Memory B cell (primary cell): ENCODE measurements at regions not wholly inside any gene's neighbourhood (a gene's known extent, or its start where the extent isn't known, plus 50 kb on each side); places are given as distances from the start of the nearest gene placed in this dataset.

ENCODE experiments used
- ATAC-seq: fragments of 150-1000 bp; cut with Tn5 transposase; 2 replicates; pipeline ENCODE4 v1.10.0; 2021; ENCODE audit warnings: low read depth, mild to moderate bottlenecking, moderate library complexity
- DNase-seq, 2 donors: peaks; one replicate each; pipeline ENCODE4 v3.0.0; 2022; ENCODE audit warnings: low spot score in 2 of 2
- H3K27ac Mint-ChIP-seq: one replicate; pipeline ENCODE4 v1.8.0; 2022; ENCODE audit warnings: mild to moderate bottlenecking, moderate library complexity, mixed read lengths
- H3K27me3 Mint-ChIP-seq: one replicate; pipeline ENCODE4 v1.8.0; 2022; ENCODE audit warnings: mixed read lengths
- H3K36me3 Mint-ChIP-seq: one replicate; pipeline ENCODE4 v1.8.0; 2022; ENCODE audit warnings: mild to moderate bottlenecking, mixed read lengths
- H3K4me1 Mint-ChIP-seq: one replicate; pipeline ENCODE4 v1.8.0; 2022; ENCODE audit warnings: mixed read lengths
- H3K4me3 Mint-ChIP-seq: one replicate; pipeline ENCODE4 v1.8.0; 2022; ENCODE audit warnings: mild to moderate bottlenecking, moderate library complexity, mixed read lengths
- H3K9me3 Mint-ChIP-seq: one replicate; pipeline ENCODE4 v1.8.0; 2022; ENCODE audit warnings: mixed read lengths

DNA sequence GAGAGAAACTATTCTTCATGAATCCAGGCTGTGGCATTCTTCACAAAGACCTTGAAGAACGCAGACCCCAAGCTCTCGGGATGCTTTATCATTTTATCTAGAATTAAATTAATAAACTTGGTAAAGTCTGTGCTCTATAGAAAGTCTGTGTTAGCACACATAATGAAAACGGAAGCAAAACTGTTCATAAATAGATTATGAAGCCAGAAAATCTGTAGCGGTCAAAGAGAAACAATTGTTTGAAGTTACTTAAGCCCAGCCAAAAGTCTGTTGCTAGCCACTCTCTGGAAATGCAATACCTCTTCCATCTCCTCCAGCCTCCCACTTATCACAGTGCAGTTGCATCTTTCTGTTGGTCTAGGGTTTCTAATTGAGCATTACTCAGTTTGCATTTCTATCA lies 375.9 kb downstream of the KIF4B start:
- Mint-ChIP-seq H3K36me3 (no peaks in the 10 kb centered on the region), H3K9me3 (peaks cover 2% of the 10 kb centered on the region), H3K4me1 (no peaks in the 10 kb centered on the region), H3K27me3 (peaks cover 7% of the 10 kb centered on the region), H3K4me3 (no peak overlapping the region), H3K27ac (no peak overlapping the region)
- no peak for ATAC-seq
- DNase-seq: no peak

DNA sequence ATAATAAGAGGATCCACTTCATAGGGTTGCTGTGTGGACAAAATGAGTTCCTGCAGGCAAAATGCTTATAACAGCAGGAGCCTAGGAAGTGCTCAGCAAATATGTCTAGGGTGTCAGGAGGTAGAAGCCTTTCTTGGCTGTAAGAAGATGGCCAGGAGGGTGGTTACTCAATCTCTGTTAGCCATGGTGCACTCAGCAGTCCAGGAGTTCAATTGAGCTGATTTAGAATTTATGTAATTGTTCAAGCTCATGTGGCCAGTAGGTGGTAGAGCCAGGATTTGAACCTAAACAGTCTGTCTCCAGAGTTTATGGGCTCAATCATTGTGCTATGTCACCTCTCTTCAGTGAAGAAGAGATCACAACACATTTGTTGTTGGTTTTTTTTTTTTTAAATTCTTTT lies 381.2 kb downstream of the KIF4B start:
- Mint-ChIP-seq H3K27me3 (peaks cover 2% of the 10 kb centered on the region), H3K36me3 (no peaks in the 10 kb centered on the region), H3K4me1 (no peaks in the 10 kb centered on the region), H3K27ac (no peak overlapping the region), H3K9me3 (no peaks in the 10 kb centered on the region), H3K4me3 (no peak overlapping the region)
- no peak for ATAC-seq
- no peak for DNase-seq

DNA sequence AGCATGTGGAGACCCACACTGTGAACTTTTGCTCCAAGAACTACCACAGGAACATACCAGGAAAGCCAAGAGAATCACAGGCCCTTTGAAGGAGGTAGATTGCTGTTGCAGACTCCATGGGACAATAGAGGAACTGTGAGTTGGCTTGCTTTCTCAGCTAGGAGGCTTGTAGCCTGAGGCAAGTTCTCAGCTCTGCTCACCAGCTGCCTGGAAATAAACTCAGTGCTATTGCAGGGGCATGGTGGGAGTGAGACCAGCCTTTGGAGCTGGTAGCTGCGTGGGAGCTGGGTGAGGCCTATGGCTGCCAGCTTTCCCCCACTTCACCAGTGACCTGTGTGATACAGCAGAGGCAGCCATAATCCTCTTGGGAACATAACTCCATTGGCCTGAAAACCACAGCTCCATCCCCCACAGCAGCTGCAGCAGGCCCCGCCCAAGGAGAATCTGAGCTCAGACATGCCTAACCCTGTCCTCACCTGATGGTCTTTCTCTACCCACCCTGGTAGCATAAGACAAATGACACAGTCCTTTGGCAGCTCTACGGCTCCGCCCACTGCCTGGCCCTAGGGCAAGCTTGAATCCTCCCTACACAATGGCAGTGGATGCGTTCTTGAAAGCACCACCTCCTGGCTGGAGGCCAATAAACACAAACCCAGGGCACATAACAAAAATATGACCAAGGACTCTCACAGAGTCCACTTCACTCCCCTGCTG lies 389.5 kb downstream of the KIF4B start:
- peaks cover 7% of the 10 kb centered on the region for H3K9me3 Mint-ChIP-seq
- no peaks in the 10 kb centered on the region for H3K36me3 Mint-ChIP-seq
- DNase-seq (no peak), ATAC-seq (no peak)
- peaks cover 10% of the 10 kb centered on the region for H3K4me1 Mint-ChIP-seq
- H3K27me3 Mint-ChIP-seq: no peaks in the 10 kb centered on the region
- no peak overlapping the region for H3K27ac Mint-ChIP-seq
- H3K4me3 Mint-ChIP-seq: no peak overlapping the region

DNA sequence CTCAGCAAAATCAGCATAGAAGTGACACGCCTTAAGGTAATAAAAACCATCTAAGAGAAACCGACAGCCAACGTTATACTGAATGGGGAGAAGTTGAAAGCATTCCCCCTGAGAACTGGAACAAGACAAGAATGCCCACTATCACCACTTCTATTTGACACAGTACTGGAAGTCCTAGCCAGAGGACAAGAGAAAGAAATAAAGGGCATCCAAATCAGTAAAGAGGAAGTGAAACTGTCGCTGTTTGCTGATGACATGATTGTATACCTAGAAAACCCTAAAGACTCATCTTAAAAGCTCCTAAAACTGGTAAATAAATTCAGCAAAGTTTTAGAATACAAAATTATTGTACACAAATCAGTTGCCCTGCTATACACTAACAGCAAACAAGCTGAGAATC lies 393.3 kb downstream of the KIF4B start:
- Mint-ChIP-seq H3K27me3 (no peaks in the 10 kb centered on the region), H3K4me3 (no peak overlapping the region), H3K4me1 (peaks cover 10% of the 10 kb centered on the region), H3K36me3 (no peaks in the 10 kb centered on the region), H3K9me3 (peaks cover 9% of the 10 kb centered on the region), H3K27ac (no peak overlapping the region)
- DNase-seq: no peak
- no peak for ATAC-seq

DNA sequence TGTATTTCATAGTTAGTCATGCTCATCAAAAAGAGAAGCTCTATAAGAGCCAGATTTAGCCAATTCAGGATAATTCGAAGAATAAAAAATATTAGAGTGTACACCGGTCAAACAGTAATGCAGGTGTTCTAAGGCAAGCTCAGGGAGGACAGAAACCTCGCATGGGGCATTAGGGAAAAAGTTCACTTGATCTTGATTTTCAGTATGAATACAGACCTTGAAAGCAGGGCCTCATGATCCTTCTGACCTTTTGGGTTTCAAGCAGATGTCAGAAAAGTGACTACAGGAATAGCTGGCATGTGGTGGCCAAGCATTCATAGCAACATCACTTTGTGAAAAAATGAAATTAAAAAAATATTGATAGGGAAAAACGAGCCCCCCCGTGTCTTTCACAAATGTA lies 394.9 kb downstream of the KIF4B start:
- no peak for ATAC-seq
- Mint-ChIP-seq H3K4me3 (no peak overlapping the region), H3K36me3 (no peaks in the 10 kb centered on the region), H3K27ac (no peak overlapping the region), H3K9me3 (peaks cover 10% of the 10 kb centered on the region), H3K27me3 (peaks cover 2% of the 10 kb centered on the region), H3K4me1 (peaks cover 10% of the 10 kb centered on the region)
- no peak for DNase-seq

DNA sequence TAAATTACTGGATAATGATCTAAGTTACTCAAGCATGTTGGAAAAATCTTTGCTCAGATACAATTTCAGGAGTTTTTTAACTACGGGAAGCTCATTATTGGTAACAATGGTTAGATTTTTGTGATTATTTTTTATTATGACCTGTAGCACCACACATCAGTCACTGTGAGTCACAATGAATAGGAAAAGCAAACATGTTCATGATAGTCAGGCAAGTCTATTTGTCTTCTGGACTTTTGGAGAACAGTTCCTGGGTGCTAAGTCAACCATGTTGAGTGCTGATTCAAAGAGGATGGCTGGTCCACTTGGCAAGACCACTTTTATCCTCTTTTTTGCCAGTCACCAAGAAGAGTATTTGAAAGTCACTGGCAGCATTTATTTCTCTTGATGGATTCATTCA lies 403.2 kb downstream of the KIF4B start:
- Mint-ChIP-seq H3K36me3 (no peaks in the 10 kb centered on the region), H3K27ac (no peak overlapping the region), H3K4me1 (peaks cover 4% of the 10 kb centered on the region), H3K4me3 (no peak overlapping the region), H3K27me3 (peaks cover 4% of the 10 kb centered on the region), H3K9me3 (peaks cover 6% of the 10 kb centered on the region)
- ATAC-seq (no peak), DNase-seq (no peak)

DNA sequence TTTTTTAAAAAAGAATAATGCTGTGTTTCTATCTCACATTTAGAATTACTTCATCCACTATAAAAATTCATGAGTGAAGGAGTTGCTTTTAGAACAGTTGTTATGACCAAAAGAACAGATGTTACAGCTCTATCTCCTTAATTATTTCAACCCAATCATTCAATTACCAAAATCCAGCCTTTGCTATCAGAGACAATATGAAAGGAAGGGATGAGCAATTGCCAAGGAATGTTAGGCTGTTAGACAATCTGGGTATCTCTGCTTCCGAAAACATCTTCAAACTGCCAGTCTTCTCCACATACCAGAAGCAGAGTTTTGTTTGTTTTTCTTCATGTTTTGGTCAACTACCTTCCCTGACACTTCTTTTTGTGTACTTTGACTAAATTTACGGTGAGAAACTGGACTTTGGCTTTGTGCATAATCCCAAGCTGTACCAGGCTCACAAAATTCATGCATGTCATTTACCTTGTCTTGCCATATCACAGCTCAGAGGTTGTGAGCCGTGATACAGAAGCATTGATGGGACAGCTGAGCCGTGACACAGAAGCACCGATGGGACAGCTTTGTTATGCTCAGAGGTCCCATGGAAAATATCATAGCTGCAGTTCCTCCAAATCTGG lies 405.5 kb downstream of the KIF4B start:
- Mint-ChIP-seq H3K27ac (no peak overlapping the region), H3K36me3 (no peaks in the 10 kb centered on the region), H3K9me3 (peaks cover 5% of the 10 kb centered on the region), H3K27me3 (peaks cover 2% of the 10 kb centered on the region), H3K4me1 (peaks cover 4% of the 10 kb centered on the region), H3K4me3 (no peak overlapping the region)
- ATAC-seq (no peak), DNase-seq (no peak)

DNA sequence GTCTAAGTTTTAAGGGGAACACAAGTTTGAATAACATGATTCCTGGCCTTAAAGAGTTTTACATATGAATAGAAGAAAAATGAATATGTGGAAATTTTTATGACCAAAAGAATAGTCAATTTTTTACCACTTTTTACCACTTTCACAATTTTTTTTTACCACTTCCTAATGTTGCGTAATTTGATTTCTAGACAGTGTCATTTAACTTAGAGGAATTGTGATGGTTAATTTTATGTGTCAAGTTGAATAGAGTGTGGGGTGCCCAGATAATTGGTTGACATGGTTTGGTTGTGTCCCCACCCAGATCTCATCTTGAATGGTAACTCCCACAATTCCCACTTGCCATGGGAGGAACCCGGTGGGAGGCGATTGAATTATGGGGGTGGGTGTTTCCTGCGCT lies 416.6 kb downstream of the KIF4B start:
- Mint-ChIP-seq H3K36me3 (peaks cover 3% of the 10 kb centered on the region), H3K9me3 (peaks cover 6% of the 10 kb centered on the region), H3K27ac (no peak overlapping the region), H3K27me3 (peaks cover 2% of the 10 kb centered on the region), H3K4me1 (peaks cover 5% of the 10 kb centered on the region), H3K4me3 (no peak overlapping the region)
- ATAC-seq (no peak), DNase-seq (no peak)

DNA sequence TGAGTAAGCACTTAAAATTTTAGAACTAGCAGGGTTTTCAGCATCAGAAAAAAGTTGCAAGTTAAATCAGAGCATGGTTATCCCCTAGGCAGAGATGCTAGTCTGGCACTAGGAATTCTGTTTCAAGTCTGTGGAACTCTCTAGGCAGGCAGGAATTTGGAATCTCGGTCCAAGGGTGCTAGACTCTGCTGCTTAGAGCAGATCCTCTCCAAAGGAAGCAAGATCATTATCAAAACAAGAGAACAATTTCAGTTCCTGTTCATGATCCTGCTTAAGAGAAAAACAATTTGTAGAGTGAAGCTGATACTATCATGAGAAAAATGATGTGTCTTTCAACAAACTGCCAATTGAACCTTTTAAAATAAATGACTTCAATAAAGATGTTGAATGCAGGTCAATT lies 420.7 kb downstream of the KIF4B start:
- peak overlapping the region; percentile 56 for H3K4me3 Mint-ChIP-seq
- H3K27ac Mint-ChIP-seq: peak overlapping the region; percentile 82
- H3K9me3 Mint-ChIP-seq: peaks cover 7% of the 10 kb centered on the region
- H3K36me3 Mint-ChIP-seq: peaks cover 5% of the 10 kb centered on the region
- H3K4me1 Mint-ChIP-seq: peaks cover 5% of the 10 kb centered on the region
- peaks cover 2% of the 10 kb centered on the region for H3K27me3 Mint-ChIP-seq
- DNase-seq (no peak), ATAC-seq (peak; percentile 32)

DNA sequence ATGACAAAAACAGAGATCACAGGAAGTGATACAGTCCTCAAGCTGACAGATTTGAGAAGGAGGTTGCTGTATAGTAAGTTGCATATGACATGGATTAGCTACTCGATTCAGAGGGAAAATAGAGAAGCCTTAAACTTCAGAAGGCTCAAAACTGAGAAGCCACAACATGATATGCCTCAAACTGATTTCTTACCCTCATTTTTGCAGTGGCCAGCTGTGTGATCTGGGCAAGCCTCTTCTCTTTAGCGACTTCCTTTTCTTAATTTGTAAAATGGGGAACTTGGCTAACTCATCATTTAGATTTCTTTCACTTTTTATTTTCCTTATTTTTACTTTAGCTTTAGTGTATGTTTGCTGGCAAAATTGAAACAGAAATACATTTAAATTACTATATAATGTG lies 421.1 kb downstream of the KIF4B start:
- peaks cover 7% of the 10 kb centered on the region for H3K9me3 Mint-ChIP-seq
- peak overlapping the region; percentile 56 for H3K4me3 Mint-ChIP-seq
- H3K27ac Mint-ChIP-seq: peak overlapping the region; percentile 82
- peaks cover 2% of the 10 kb centered on the region for H3K27me3 Mint-ChIP-seq
- ATAC-seq (peak; percentile 83), DNase-seq (no peak)
- peaks cover 5% of the 10 kb centered on the region for H3K36me3 Mint-ChIP-seq
- peaks cover 5% of the 10 kb centered on the region for H3K4me1 Mint-ChIP-seq

DNA sequence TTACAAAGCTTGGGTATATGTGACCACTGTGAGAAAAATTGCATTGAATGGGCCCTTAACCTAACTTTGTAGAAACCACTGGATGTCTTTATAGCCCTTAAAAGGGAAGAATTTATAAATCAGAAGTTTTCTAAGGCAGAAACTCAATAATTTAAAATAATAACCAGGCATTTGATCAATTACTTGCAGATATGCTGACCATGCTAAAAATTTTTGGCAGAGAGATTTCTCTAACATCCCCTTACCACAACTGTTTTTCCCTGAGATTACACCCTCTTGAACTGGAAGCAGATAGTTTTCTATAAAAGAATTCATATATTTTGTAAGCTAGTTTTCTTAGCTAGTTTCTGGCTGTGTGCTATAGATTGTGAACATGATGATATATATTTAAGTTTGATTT lies 428.3 kb downstream of the KIF4B start:
- Mint-ChIP-seq H3K9me3 (peaks cover 5% of the 10 kb centered on the region), H3K36me3 (no peaks in the 10 kb centered on the region), H3K27me3 (no peaks in the 10 kb centered on the region), H3K4me1 (no peaks in the 10 kb centered on the region), H3K27ac (no peak overlapping the region), H3K4me3 (no peak overlapping the region)
- DNase-seq (no peak), ATAC-seq (no peak)

DNA sequence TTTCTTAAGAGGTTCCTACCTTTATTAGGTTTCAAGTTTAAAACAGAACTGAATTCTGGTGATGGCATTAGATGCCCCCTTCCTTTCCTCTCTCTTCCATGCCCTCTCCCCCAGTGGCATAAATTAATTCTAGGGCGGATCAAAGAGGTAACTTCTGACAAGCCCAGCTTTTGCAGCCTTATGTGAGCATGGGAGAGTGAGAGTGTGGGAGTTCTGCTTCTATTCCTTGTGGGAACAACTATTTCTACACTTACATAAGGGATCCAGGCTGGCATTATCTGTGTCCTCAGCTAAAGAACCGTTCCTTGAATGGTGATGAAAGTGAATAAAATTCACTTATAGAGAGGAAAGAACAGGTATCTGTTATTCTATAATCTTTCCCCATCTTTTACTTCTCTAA lies 437.6 kb downstream of the KIF4B start:
- Mint-ChIP-seq H3K36me3 (no peaks in the 10 kb centered on the region), H3K4me1 (no peaks in the 10 kb centered on the region), H3K4me3 (no peak overlapping the region), H3K9me3 (peaks cover 2% of the 10 kb centered on the region), H3K27me3 (peaks cover 1% of the 10 kb centered on the region), H3K27ac (no peak overlapping the region)
- DNase-seq (no peak), ATAC-seq (no peak)

DNA sequence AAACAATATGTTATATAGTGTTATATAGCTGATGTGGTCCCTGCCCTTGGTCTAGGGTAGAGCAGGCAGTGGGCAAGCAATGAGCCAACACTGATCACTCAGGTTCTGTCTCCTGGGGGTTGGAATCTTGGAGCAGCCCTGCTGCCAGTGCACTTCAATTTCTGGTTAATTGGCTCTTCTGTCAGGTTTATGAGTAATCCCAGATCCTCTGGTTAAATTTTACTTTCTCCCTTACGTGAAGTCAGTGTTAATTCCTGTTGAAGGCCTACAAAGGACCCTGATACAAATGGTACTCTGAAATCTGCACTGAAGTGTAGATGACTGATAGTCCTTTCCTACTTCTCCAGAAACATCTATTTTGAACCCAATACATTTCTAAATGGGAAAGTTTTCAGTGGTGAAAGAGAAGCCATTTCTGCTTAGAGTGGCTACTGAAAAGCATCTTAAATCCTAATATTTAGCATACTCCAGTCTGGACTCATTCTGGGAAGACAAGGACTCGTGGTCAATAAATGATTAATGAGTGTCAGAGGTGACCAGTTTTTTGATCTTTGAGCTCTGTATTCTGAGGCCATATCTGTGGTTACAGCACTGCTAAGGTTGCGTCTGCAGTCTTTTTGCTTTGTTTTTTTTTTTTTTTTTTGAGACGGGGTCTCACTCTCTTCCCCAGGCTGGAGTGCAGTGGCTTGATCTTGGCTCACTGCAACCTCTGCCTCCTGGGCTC lies 442.4 kb downstream of the KIF4B start:
- Mint-ChIP-seq H3K27ac (no peak overlapping the region), H3K27me3 (peaks cover 3% of the 10 kb centered on the region), H3K36me3 (no peaks in the 10 kb centered on the region), H3K9me3 (peaks cover 2% of the 10 kb centered on the region), H3K4me3 (no peak overlapping the region), H3K4me1 (no peaks in the 10 kb centered on the region)
- DNase-seq (no peak), ATAC-seq (no peak)

DNA sequence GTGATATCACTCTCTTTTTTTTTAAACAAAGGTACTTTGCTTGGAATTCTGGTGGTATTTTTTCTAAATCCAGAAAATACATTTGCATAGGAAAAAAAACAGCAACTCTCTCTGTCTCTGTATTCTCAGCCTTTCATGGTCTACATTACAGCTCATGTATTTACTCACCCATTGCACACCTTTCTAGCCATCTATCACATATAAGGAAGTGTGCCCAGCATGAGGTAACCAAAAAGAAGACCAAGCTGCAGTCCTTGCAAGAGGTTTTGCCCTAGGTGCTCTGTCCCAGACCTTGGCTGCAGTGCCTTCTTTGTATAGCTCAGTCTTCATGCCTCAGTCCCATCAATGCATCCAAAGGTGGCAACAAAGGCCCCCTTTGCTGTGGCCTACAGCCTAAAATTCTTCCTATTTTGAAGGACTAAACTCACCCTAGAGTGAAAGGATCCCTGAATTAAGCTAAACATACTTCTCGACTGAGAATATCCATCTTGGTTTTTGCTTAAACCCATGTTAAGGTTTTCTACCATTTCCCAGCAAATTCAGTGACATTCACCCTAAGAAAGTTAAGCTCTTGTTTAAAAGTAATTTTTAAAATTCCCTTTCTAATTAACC lies 446.4 kb downstream of the KIF4B start:
- DNase-seq: no peak
- H3K27me3 Mint-ChIP-seq: peaks cover 2% of the 10 kb centered on the region
- H3K36me3 Mint-ChIP-seq: no peaks in the 10 kb centered on the region
- ATAC-seq: no peak
- no peak overlapping the region for H3K27ac Mint-ChIP-seq
- no peaks in the 10 kb centered on the region for H3K4me1 Mint-ChIP-seq
- H3K4me3 Mint-ChIP-seq: no peak overlapping the region
- H3K9me3 Mint-ChIP-seq: peaks cover 6% of the 10 kb centered on the region
